Fibroblast of villous mesenchyme (primary cell): ENCODE measurements at regions not wholly inside any gene's neighbourhood (a gene's known extent, or its start where the extent isn't known, plus 50 kb on each side); places are given as distances from the start of the nearest gene placed in this dataset.

Source experiments
- DNase-seq: peaks from one replicate; pipeline ENCODE4 v3.0.0-alpha.2; 2010; ENCODE audit warnings: low read depth
- H3K4me3 ChIP-seq: 2 replicates; pipeline ENCODE4 v1.5.1; 2011; ENCODE audit warnings: low read depth, mild to moderate bottlenecking, low read length
- CTCF ChIP-seq: IDR thresholded peaks from 2 replicates; pipeline ENCODE4 v1.5.1; 2012; ENCODE audit warnings: low read depth, mild to moderate bottlenecking, low read length; ENCODE audit not compliant: insufficient read depth

GRCh38 chr2:208556983-208557484 is 150.4 kb downstream of the PTH2R start:
- no peak for TF ChIP-seq CTCF
- no peak overlapping the region for H3K4me3 ChIP-seq
- no peak for DNase-seq

GRCh38 chr2:208565690-208566416 is 159.3 kb downstream of the PTH2R start:
- DNase-seq = no peak
- no peak overlapping the region for H3K4me3 ChIP-seq
- TF ChIP-seq CTCF = no peak

- no peak overlapping the region for H3K4me3 ChIP-seq
- DNase-seq = no peak
- no peak for TF ChIP-seq CTCF
Observed at GRCh38 chr2:208568203-208568602, 161.6 kb downstream of the PTH2R start.

GRCh38 chr2:208570066-208570465 is 163.5 kb downstream of the PTH2R start:
- no peak for TF ChIP-seq CTCF
- no peak for DNase-seq
- no peak overlapping the region for H3K4me3 ChIP-seq

- DNase-seq = no peak
- no peak overlapping the region for H3K4me3 ChIP-seq
- no peak for TF ChIP-seq CTCF
Observed at GRCh38 chr2:208570851-208571763, 164.5 kb downstream of the PTH2R start.

DNA sequence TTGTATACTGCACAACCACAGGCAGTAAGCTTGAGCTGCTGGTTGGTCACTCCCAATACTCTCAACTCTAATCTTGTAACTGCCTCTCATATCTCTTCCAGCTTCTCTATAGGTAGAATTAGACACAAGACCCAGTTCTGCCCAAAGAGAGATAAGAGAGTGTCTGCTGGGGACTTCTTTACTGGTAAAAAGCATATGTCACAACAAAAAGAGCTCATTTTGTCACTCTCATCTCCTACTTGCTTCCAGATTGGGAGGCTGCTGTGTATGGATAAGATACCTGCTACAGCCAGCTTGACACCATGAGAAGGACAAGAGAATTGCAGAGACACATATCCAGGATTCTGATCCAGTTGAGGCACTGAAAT is 165.2 kb downstream of the PTH2R start:
- no peak for TF ChIP-seq CTCF
- DNase-seq = no peak
- no peak overlapping the region for H3K4me3 ChIP-seq
